Endothelial cell of umbilical vein (primary cell): ENCODE measurements at regions not wholly inside any gene's neighbourhood (a gene's known extent, or its start where the extent isn't known, plus 50 kb on each side); places are given as distances from the start of the nearest gene placed in this dataset.

Experiments
- BruUV-seq: library from RNA; stranded (reverse); fragments of 400-500 nt; replicated peaks from 2 replicates; lab custom pipeline; 2021; lab: Mats Ljungman, UMichigan
- CTCF ChIA-PET: fragments of 300-600, 350-600 bp; sonication (Branson Sonifier 250); formaldehyde crosslinking; loops from one replicate; lab custom pipeline; 2021; ENCODE audit warnings: antibody characterized with exemption, inconsistent platforms; lab: Charles Lee
- POLR2A ChIA-PET: fragments of 300-600, 350-600 bp; sonication (Branson Sonifier 250); formaldehyde crosslinking; loops from one replicate; lab custom pipeline; 2021; ENCODE audit warnings: antibody characterized with exemption, inconsistent platforms; lab: Charles Lee
- DNase-seq: peaks from one replicate; pipeline ENCODE4 v3.0.0-alpha.2; 2011; ENCODE audit warnings: low read depth, low spot score
- FAIRE-seq: peaks from 2 replicates; lab custom pipeline; 2011; peaks lifted over from hg19 to GRCh38; lab: Jason Lieb, UNC
- H2AFZ ChIP-seq: 2 replicates; pipeline ENCODE4 v1.6.0; 2012; ENCODE audit warnings: low read depth, low read length, control low read depth, inconsistent platforms
- H3K27ac ChIP-seq: 2 replicates; pipeline ENCODE4 v1.5.1; 2011; ENCODE audit warnings: low read depth, mild to moderate bottlenecking, control low read depth, low read length, moderate library complexity; ENCODE audit not compliant: insufficient read depth
- H3K27me3 ChIP-seq, 2 experiments: 2 replicates each; pipeline versions ENCODE4 v1.6.0 to v1.6.1; 2011; ENCODE audit warnings: low read length in 2 of 2, mixed read lengths in 1 of 2; ENCODE audit not compliant: control insufficient read depth in 2 of 2, insufficient read depth in 2 of 2
- H3K36me3 ChIP-seq, 2 experiments: 2 replicates in 1 of 2; 3 replicates in 1 of 2; pipeline ENCODE4 v1.5.1; 2011; ENCODE audit warnings: low read length in 2 of 2, mild to moderate bottlenecking in 1 of 2, moderate library complexity in 1 of 2; ENCODE audit not compliant: control insufficient read depth in 2 of 2, insufficient read depth in 2 of 2; ENCODE audit errors: extremely low read depth in 1 of 2
- H3K4me1 ChIP-seq: 3 replicates; pipeline ENCODE4 v1.5.1; 2011; ENCODE audit warnings: mild to moderate bottlenecking, low read length; ENCODE audit not compliant: control insufficient read depth, insufficient read depth; ENCODE audit errors: extremely low read depth
- H3K4me2 ChIP-seq: 2 replicates; pipeline ENCODE4 v1.6.1; 2011; ENCODE audit warnings: low read length, control low read depth, mixed read lengths; ENCODE audit not compliant: insufficient read depth
- H3K4me3 ChIP-seq, 3 experiments: fragments of 200-600 bp in 1 of 3; sonication (generic), shearing (Covaris generic) in 1 of 3; replicated peaks in 1 of 3; 2 replicates each; pipeline ENCODE4 v1.5.1; 2011 to 2016; ENCODE audit warnings: control low read depth in 3 of 3, low read length in 3 of 3, mild to moderate bottlenecking in 2 of 3, inconsistent platforms in 1 of 3, low read depth in 1 of 3, moderate library complexity in 1 of 3; ENCODE audit not compliant: insufficient read depth in 1 of 3
- H3K79me2 ChIP-seq: 2 replicates; pipeline ENCODE4 v1.6.0; 2012; ENCODE audit warnings: low read length, inconsistent platforms; ENCODE audit not compliant: control insufficient read depth, insufficient read depth
- H3K9ac ChIP-seq: replicated peaks from 2 replicates; pipeline ENCODE3; 2011; ENCODE audit warnings: low read length, control low read depth; ENCODE audit not compliant: insufficient read depth; ENCODE audit errors: extremely low read depth
- H3K9me1 ChIP-seq: replicated peaks from 3 replicates; pipeline ENCODE4 v1.6.0; 2011; ENCODE audit warnings: mild to moderate bottlenecking, low read length; ENCODE audit not compliant: control insufficient read depth, insufficient read depth; ENCODE audit errors: extremely low read depth
- H3K9me3 ChIP-seq: replicated peaks from 2 replicates; pipeline ENCODE4 v1.5.1; 2012; ENCODE audit warnings: low read length, inconsistent platforms; ENCODE audit not compliant: control insufficient read depth, insufficient read depth
- H4K20me1 ChIP-seq: replicated peaks from 2 replicates; pipeline ENCODE3; 2011; ENCODE audit warnings: mild to moderate bottlenecking, low read length; ENCODE audit not compliant: control insufficient read depth, insufficient read depth; ENCODE audit errors: extremely low read depth
- EZH2 ChIP-seq: IDR thresholded peaks from 2 replicates; pipeline ENCODE4 v1.6.1; 2012; ENCODE audit warnings: borderline replicate concordance, low read depth, mild to moderate bottlenecking, moderate library complexity, low read length, inconsistent platforms; ENCODE audit not compliant: severe bottlenecking
- FOS ChIP-seq: IDR thresholded peaks from 2 replicates; pipeline ENCODE4 v1.6.1; 2011; ENCODE audit warnings: mild to moderate bottlenecking, low read length, moderate library complexity, borderline replicate concordance; ENCODE audit not compliant: insufficient read depth
- GATA2 ChIP-seq: IDR thresholded peaks from 2 replicates; pipeline ENCODE4 v1.7.0; 2011; ENCODE audit warnings: low read depth, mild to moderate bottlenecking, moderate library complexity, mixed read lengths, low read length; ENCODE audit not compliant: insufficient read length, insufficient read depth
- JUN ChIP-seq: IDR thresholded peaks from 2 replicates; pipeline ENCODE4 v1.6.1; 2011; ENCODE audit warnings: borderline replicate concordance, low read depth; ENCODE audit not compliant: insufficient read length, insufficient read depth
- MYC ChIP-seq: IDR thresholded peaks from one replicate; pipeline ENCODE4 v1.6.1; 2011; ENCODE audit warnings: mild to moderate bottlenecking, low read depth, low read length
- POLR2A ChIP-seq: IDR thresholded peaks from 2 replicates; pipeline ENCODE4 v1.6.1; 2012; ENCODE audit warnings: low read depth, mild to moderate bottlenecking, control low read depth, low read length
- POLR2AphosphoS5 ChIP-seq: IDR thresholded peaks from 2 replicates; pipeline ENCODE4 v1.6.1; 2012; ENCODE audit warnings: low read depth, mild to moderate bottlenecking, control low read depth, low read length, moderate library complexity; ENCODE audit not compliant: insufficient read depth
- dilution Hi-C: fragments of 300-500 bp; cut with MboI; formaldehyde crosslinking; loops from one replicate; pipeline ENCODE4 v1.15.0; 2019; ENCODE audit warnings: low sequenced_read_pairs; ENCODE audit not compliant: extremely low pct_ligation_motif_present
- intact Hi-C: fragments of 100-400 bp; cut with micrococcal nuclease; formaldehyde crosslinking; loops from one replicate; pipeline ENCODE4 v1.10.0; 2022
- TF ChIP-seq, protein P1 (sequence below), 2 donors: IDR thresholded peaks; 1 replicate in 1 of 2; 2 replicates in 1 of 2; pipeline ENCODE4 v1.5.1; 2011; ENCODE audit warnings: low read length in 2 of 2, mild to moderate bottlenecking in 2 of 2, moderate library complexity in 2 of 2, control low read depth in 1 of 2, inconsistent platforms in 1 of 2, low read depth in 1 of 2; ENCODE audit not compliant: insufficient read depth in 1 of 2; ENCODE audit errors: extremely low read depth in 1 of 2
- TF ChIP-seq, protein P2 (sequence below): IDR thresholded peaks from 2 replicates; pipeline ENCODE4 v1.6.1; 2011; ENCODE audit not compliant: insufficient read depth, insufficient read length

DNA sequence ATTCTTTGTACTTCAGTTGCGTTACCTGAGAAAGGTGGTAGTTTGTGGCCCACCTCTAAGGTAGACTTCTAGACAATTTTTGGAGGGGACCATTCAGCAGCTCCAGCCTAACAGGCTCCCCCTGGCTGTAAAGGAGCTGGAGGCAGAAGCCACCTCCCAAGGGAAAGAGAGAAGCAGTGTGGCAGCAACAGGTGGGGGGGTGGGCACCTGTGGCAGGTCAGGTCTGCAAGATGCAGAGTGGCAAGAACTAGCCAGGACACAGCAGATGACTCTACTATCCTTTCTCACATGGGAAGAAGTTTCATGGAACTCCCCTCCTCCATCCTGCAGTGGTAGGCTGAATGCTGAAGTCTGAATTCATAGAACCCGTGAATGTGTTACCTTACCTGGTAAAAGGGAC lies 148.3 kb upstream of the DTNBP1 start:
- Histone ChIP-seq H3K79me2 (no peaks in the 10 kb centered on the region), H3K4me1 (no peaks in the 10 kb centered on the region), H3K27me3 (peaks cover 0 to 2% of the 10 kb centered on the region in 2 experiments), H3K9ac (no peak overlapping the region), H3K4me2 (no peak overlapping the region), H4K20me1 (no peaks in the 10 kb centered on the region), H3K9me1 (no peaks in the 10 kb centered on the region), H3K9me3 (no peaks in the 10 kb centered on the region), H2AFZ (no peak overlapping the region), H3K4me3 (no peak overlapping the region), H3K27ac (no peak overlapping the region), H3K36me3 (no peaks in the 10 kb centered on the region)
- POLR2A ChIA-PET: no interaction called here
- intact Hi-C loops (no loop called here), dilution Hi-C loops (no loop called here)
- FAIRE-seq (no peak), DNase-seq (no peak)
- BruUV-seq: no TSS peak
- CTCF ChIA-PET: interaction anchor here (0.8 to 1.4 kb wide), 3 partner anchors 13 to 372 kb away, joined by 3 to 4 read pairs (median 3); no protein-coding TSS in a partner anchor
- TF ChIP-seq MYC (no peak), POLR2AphosphoS5 (no peak), POLR2A (no peak), JUN (no peak), EZH2 (no peak), GATA2 (no peak), FOS (no peak)
- TF ChIP-seq, protein P1, sequence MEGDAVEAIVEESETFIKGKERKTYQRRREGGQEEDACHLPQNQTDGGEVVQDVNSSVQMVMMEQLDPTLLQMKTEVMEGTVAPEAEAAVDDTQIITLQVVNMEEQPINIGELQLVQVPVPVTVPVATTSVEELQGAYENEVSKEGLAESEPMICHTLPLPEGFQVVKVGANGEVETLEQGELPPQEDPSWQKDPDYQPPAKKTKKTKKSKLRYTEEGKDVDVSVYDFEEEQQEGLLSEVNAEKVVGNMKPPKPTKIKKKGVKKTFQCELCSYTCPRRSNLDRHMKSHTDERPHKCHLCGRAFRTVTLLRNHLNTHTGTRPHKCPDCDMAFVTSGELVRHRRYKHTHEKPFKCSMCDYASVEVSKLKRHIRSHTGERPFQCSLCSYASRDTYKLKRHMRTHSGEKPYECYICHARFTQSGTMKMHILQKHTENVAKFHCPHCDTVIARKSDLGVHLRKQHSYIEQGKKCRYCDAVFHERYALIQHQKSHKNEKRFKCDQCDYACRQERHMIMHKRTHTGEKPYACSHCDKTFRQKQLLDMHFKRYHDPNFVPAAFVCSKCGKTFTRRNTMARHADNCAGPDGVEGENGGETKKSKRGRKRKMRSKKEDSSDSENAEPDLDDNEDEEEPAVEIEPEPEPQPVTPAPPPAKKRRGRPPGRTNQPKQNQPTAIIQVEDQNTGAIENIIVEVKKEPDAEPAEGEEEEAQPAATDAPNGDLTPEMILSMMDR (IDR thresholded peaks at IDR 0.05; ENCODE audit: extremely low read depth in 1 of 2, insufficient read depth in 1 of 2, low read depth in 1 of 2, low read length in 2 of 2): no peak
- TF ChIP-seq, protein P2, sequence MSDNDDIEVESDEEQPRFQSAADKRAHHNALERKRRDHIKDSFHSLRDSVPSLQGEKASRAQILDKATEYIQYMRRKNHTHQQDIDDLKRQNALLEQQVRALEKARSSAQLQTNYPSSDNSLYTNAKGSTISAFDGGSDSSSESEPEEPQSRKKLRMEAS: no peak
